SK-N-SH (cell line): ENCODE measurements at regions not wholly inside any gene's neighbourhood (a gene's known extent, or its start where the extent isn't known, plus 50 kb on each side); places are given as distances from the start of the nearest gene placed in this dataset.

Source experiments
- CTCF ChIA-PET: fragments of 300-600, 350-600 bp; formaldehyde crosslinking; extraction: SDS; loops from one replicate; lab custom pipeline; 2021; lab: Yijun Ruan, JAX
- POLR2A ChIA-PET: fragments of 350-600 bp; sonication (Branson Sonifier 250); formaldehyde crosslinking; extraction: SDS; loops from one replicate; lab custom pipeline; 2020; ENCODE audit warnings: antibody characterized with exemption, inconsistent platforms; lab: Yijun Ruan, JAX
- DNase-seq: peaks from one replicate; pipeline ENCODE4 v3.0.0; 2012
- H2AFZ ChIP-seq: fragments of 200-600 bp; sonication (generic); 2 replicates; pipeline ENCODE4 v1.8.1; 2016; ENCODE audit warnings: antibody characterized with exemption, mild to moderate bottlenecking, low read depth
- H3F3A ChIP-seq: fragments of 200-600 bp; sonication (generic); replicated peaks from 2 replicates; pipeline ENCODE3; 2016; ENCODE audit warnings: antibody characterized with exemption, mild to moderate bottlenecking; ENCODE audit not compliant: insufficient read depth
- H3K27ac ChIP-seq, 2 experiments: fragments of 200-500 bp in 1 of 2; fragments of 200-600 bp in 1 of 2; sonication (Bioruptor generic) in 1 of 2; sonication (generic), shearing (Covaris generic) in 1 of 2; 2 replicates each; pipeline versions ENCODE4 v1.5.1 to v1.6.1; 2014 to 2016; ENCODE audit warnings: low read depth in 2 of 2, inconsistent platforms in 1 of 2, low read length in 1 of 2, mild to moderate bottlenecking in 1 of 2, mixed read lengths in 1 of 2
- H3K27me3 ChIP-seq: fragments of 200-600 bp; sonication (generic), shearing (Covaris generic); 2 replicates; pipeline ENCODE4 v1.6.1; 2016; ENCODE audit warnings: mixed run types; ENCODE audit not compliant: insufficient read depth
- H3K36me3 ChIP-seq, 2 experiments: fragments of 200-500 bp in 1 of 2; fragments of 200-600 bp in 1 of 2; sonication (Bioruptor generic) in 1 of 2; sonication (generic) in 1 of 2; replicated peaks in 1 of 2; 2 replicates each; pipeline versions ENCODE3 to v1.5.1; 2014 to 2016; ENCODE audit warnings: low read length in 1 of 2, mild to moderate bottlenecking in 1 of 2; ENCODE audit not compliant: insufficient read depth in 2 of 2, control insufficient read depth in 1 of 2
- H3K4me1 ChIP-seq, 2 experiments: fragments of 200-500 bp in 1 of 2; fragments of 200-600 bp in 1 of 2; sonication (Bioruptor generic) in 1 of 2; sonication (generic), shearing (Covaris generic) in 1 of 2; 2 replicates each; pipeline versions ENCODE4 v1.5.1 to v1.6.1; 2014 to 2016; ENCODE audit warnings: low read depth in 1 of 2, low read length in 1 of 2, mixed run types in 1 of 2; ENCODE audit not compliant: insufficient read depth in 2 of 2, control insufficient read depth in 1 of 2
- H3K4me2 ChIP-seq: fragments of 200-600 bp; sonication (generic), shearing (Covaris generic); 2 replicates; pipeline ENCODE4 v1.6.1; 2017; ENCODE audit warnings: mixed run types
- H3K4me3 ChIP-seq, 2 experiments: fragments of 200-500 bp in 1 of 2; fragments of 200-600 bp in 1 of 2; sonication (Bioruptor generic) in 1 of 2; sonication (generic), shearing (Covaris generic) in 1 of 2; 2 replicates each; pipeline versions ENCODE4 v1.5.1 to v1.8.1; 2014 to 2016; ENCODE audit warnings: low read depth in 2 of 2, inconsistent platforms in 1 of 2, low read length in 1 of 2, mild to moderate bottlenecking in 1 of 2, mixed read lengths in 1 of 2, moderate library complexity in 1 of 2
- H3K79me2 ChIP-seq: fragments of 200-600 bp; sonication (generic); 2 replicates; pipeline ENCODE4 v1.8.1; 2017; ENCODE audit warnings: mild to moderate bottlenecking; ENCODE audit not compliant: insufficient read depth
- H3K9ac ChIP-seq: fragments of 200-600 bp; sonication (generic); 2 replicates; pipeline ENCODE4 v1.6.1; 2017; ENCODE audit warnings: mixed run types
- H3K9me2 ChIP-seq: fragments of 200-600 bp; sonication (generic); 2 replicates; pipeline ENCODE4 v1.6.1; 2017; ENCODE audit warnings: mixed run types
- H3K9me3 ChIP-seq: fragments of 200-600 bp; sonication (generic); 2 replicates; pipeline ENCODE4 v1.6.1; 2017; ENCODE audit warnings: mixed run types, mild to moderate bottlenecking, moderate library complexity
- H4K20me1 ChIP-seq: fragments of 200-600 bp; sonication (generic); 2 replicates; pipeline ENCODE4 v1.6.1; 2017; ENCODE audit warnings: mild to moderate bottlenecking, mixed run types; ENCODE audit not compliant: insufficient read depth
- FOSL2 ChIP-seq: IDR thresholded peaks from 2 replicates; pipeline ENCODE4 v1.4.0; 2012; ENCODE audit warnings: low read depth, mild to moderate bottlenecking, moderate library complexity, borderline replicate concordance
- FOXJ3 ChIP-seq: sonication (generic); formaldehyde crosslinking; IDR thresholded peaks from 2 replicates; pipeline ENCODE4 v1.5.1; 2020; ENCODE audit warnings: mild to moderate bottlenecking, missing genetic modification reagents
- FOXM1 ChIP-seq: IDR thresholded peaks from 2 replicates; pipeline ENCODE4 v1.4.0; 2012; ENCODE audit warnings: low read depth, mild to moderate bottlenecking
- GABPA ChIP-seq: IDR thresholded peaks from 2 replicates; pipeline ENCODE4 v1.4.0; 2012; ENCODE audit warnings: low read depth, mild to moderate bottlenecking
- GATA2 ChIP-seq: sonication (generic); formaldehyde crosslinking; IDR thresholded peaks from 2 replicates; pipeline ENCODE4 v1.5.0; 2020; ENCODE audit warnings: mild to moderate bottlenecking, missing genetic modification reagents
- JUND ChIP-seq: IDR thresholded peaks from 2 replicates; pipeline ENCODE4 v1.4.0; 2012
- MXI1 ChIP-seq: IDR thresholded peaks from 2 replicates; pipeline ENCODE4 v1.6.1; 2012; ENCODE audit warnings: mild to moderate bottlenecking, low read depth, low read length, improper control_type of control experiment
- POLR2AphosphoS5 ChIP-seq: IDR thresholded peaks from 2 replicates; pipeline ENCODE4 v1.6.1; 2012; ENCODE audit warnings: low read depth, low read length
- RCOR1 ChIP-seq: fragments of 150-350 bp; IDR thresholded peaks from 2 replicates; pipeline ENCODE4 v1.6.1; 2017; ENCODE audit warnings: antibody characterized with exemption, low read length
- RXRA ChIP-seq: IDR thresholded peaks from 2 replicates; pipeline ENCODE4 v1.4.0; 2012; ENCODE audit warnings: low read depth, mild to moderate bottlenecking, borderline replicate concordance
- SIN3A ChIP-seq: IDR thresholded peaks from 2 replicates; pipeline ENCODE4 v1.6.1; 2012; ENCODE audit warnings: low read depth, mild to moderate bottlenecking, low read length, moderate library complexity, borderline replicate concordance
- TCF12 ChIP-seq: IDR thresholded peaks from 2 replicates; pipeline ENCODE4 v1.4.0; 2012
- YY1 ChIP-seq: IDR thresholded peaks from 2 replicates; pipeline ENCODE4 v1.4.0; 2012; ENCODE audit warnings: low read depth, mild to moderate bottlenecking
- WGBS: methylation state at CpG from one replicate; pipeline ENCODE4 v1.1.6; 2017; ENCODE audit warnings: low lambda C conversion rate; 5-methylcytosine and 5-hydroxymethylcytosine counted together
- TF ChIP-seq, protein P1 (sequence below): fragments of 150-350 bp; IDR thresholded peaks from 2 replicates; pipeline ENCODE4 v1.6.1; 2016; ENCODE audit warnings: mild to moderate bottlenecking, low read depth, low read length
- TF ChIP-seq, protein P2 (sequence below): fragments of 200-600 bp; sonication (generic); IDR thresholded peaks from 2 replicates; pipeline ENCODE4 v1.6.1; 2017; ENCODE audit warnings: antibody characterized with exemption, mild to moderate bottlenecking, moderate library complexity
- TF ChIP-seq, protein P3 (sequence below): IDR thresholded peaks from 2 replicates; pipeline ENCODE4; 2012
- TF ChIP-seq, protein P4 (sequence below): IDR thresholded peaks from 2 replicates; pipeline ENCODE4 v1.6.1; 2012; ENCODE audit warnings: mild to moderate bottlenecking, low read depth, low read length, moderate library complexity

DNA sequence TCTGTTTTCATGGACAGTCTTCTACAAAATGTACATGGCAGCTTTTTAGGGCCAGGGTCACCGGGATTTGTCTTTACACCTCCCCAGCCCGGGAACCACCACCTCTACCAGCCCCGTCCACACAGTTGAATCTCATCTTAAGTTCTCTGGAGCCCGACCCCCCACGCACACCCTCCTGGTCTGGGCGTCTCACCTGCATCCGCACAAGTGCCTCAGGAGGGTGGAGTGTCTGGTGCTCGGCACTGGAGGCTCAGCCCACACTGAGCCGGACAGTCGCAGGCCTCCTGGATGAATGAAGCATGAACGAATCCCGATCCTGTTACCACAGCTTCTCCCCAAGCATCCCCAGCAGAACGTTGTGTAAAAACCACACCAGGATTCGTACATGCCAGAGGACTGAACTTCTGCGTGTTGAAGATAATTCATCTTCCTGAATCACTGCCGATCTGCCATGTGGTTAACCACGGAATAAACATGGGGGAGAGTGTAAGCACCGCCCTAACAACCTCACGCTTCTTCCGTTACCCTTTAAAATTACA lies 162.0 kb downstream of the RTP5 start:
- no peak overlapping the region for H3K4me2 ChIP-seq
- H3K36me3 ChIP-seq: no peaks in the 10 kb centered on the region
- no peaks in the 10 kb centered on the region for H3K4me1 ChIP-seq
- TF ChIP-seq FOXJ3 (CRISPR knock-in tag): no peak
- TF ChIP-seq JUND: no peak
- TF ChIP-seq YY1: no peak
- TF ChIP-seq RCOR1: no peak
- no peak for TF ChIP-seq FOXM1
- TF ChIP-seq, protein P1, sequence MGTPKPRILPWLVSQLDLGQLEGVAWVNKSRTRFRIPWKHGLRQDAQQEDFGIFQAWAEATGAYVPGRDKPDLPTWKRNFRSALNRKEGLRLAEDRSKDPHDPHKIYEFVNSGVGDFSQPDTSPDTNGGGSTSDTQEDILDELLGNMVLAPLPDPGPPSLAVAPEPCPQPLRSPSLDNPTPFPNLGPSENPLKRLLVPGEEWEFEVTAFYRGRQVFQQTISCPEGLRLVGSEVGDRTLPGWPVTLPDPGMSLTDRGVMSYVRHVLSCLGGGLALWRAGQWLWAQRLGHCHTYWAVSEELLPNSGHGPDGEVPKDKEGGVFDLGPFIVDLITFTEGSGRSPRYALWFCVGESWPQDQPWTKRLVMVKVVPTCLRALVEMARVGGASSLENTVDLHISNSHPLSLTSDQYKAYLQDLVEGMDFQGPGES: no peak
- no peak for TF ChIP-seq TCF12
- no peak for TF ChIP-seq POLR2AphosphoS5
- TF ChIP-seq, all 33 proteins: peak for 0
- ChIA-PET CTCF (interaction anchor here (0.9 kb wide), 1 partner anchor 9 kb away, joined by 3 read pairs; no protein-coding TSS in a partner anchor), POLR2A (no interaction called here)
- no peaks in the 10 kb centered on the region for H3K9me3 ChIP-seq
- no peak overlapping the region for H3K27ac ChIP-seq
- WGBS: 60% methylated on average over 20 of the region's 20 CpGs
- no peak overlapping the region for H3K9ac ChIP-seq
- H3K9me2 ChIP-seq: no peaks in the 10 kb centered on the region
- no peaks in the 10 kb centered on the region for H3F3A ChIP-seq
- no peak overlapping the region for H2AFZ ChIP-seq
- H3K27me3 ChIP-seq: peaks cover 24% of the 10 kb centered on the region
- no peak for DNase-seq
- H4K20me1 ChIP-seq: no peaks in the 10 kb centered on the region
- no peak overlapping the region for H3K4me3 ChIP-seq
- H3K79me2 ChIP-seq: no peaks in the 10 kb centered on the region

DNA sequence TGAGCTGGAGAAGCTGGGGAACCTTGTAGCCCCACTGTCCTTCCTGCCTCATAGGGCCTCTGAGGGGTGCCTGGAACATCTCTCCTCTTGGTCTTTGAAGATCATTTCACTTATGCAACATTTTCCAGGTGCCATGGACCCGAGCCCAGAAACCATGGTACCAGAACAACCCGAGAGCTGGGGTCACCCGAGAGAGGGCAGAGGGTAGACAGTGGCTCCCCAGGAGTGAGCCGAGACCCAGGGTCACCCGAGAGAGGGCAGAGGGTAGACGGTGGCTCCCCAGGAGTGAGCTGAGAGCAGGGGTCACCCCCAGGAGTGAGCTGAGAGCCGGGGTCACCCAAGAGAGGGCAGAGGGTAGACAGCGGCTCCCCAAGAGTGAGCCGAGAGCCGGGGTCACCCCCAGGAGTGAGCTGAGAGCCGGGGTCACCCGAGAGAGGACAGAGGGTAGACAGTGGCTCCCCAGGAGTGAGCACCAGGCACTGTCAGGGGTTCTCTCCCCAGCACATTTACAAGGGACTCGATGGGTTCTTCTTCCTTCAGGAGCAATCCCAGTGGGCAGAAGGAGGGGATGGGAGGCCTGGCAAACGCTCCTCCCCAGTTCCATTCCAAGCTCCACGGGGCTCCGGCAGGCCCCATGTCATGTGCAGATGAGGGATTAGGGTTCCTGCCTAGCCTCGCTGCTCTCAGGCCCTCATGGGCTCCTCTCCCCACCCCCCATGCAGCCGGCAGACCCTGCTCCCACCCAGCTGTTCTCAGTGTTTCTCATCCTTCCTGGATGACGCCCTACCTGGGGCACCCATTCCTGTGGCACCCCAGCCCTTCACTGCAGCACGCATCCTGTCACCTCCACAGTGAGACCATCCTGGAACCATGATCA lies 163.5 kb downstream of the RTP5 start:
- H2AFZ ChIP-seq: no peak overlapping the region
- no peaks in the 10 kb centered on the region for H3K4me1 ChIP-seq
- POLR2A ChIA-PET: no interaction called here
- 31% methylated on average over 14 of the region's 20 CpGs for WGBS
- no peak overlapping the region for H3K9ac ChIP-seq
- no peak overlapping the region for H3K27ac ChIP-seq
- no peak overlapping the region for H3K4me2 ChIP-seq
- H4K20me1 ChIP-seq: no peaks in the 10 kb centered on the region
- no peaks in the 10 kb centered on the region for H3K9me2 ChIP-seq
- peaks cover 23% of the 10 kb centered on the region for H3K27me3 ChIP-seq
- no peaks in the 10 kb centered on the region for H3K36me3 ChIP-seq
- CTCF ChIA-PET: no interaction called here
- no peaks in the 10 kb centered on the region for H3F3A ChIP-seq
- no peaks in the 10 kb centered on the region for H3K79me2 ChIP-seq
- DNase-seq: no peak
- no peak overlapping the region for H3K4me3 ChIP-seq
- H3K9me3 ChIP-seq: no peaks in the 10 kb centered on the region
- no peak for TF ChIP-seq RXRA
- TF ChIP-seq, protein P2, sequence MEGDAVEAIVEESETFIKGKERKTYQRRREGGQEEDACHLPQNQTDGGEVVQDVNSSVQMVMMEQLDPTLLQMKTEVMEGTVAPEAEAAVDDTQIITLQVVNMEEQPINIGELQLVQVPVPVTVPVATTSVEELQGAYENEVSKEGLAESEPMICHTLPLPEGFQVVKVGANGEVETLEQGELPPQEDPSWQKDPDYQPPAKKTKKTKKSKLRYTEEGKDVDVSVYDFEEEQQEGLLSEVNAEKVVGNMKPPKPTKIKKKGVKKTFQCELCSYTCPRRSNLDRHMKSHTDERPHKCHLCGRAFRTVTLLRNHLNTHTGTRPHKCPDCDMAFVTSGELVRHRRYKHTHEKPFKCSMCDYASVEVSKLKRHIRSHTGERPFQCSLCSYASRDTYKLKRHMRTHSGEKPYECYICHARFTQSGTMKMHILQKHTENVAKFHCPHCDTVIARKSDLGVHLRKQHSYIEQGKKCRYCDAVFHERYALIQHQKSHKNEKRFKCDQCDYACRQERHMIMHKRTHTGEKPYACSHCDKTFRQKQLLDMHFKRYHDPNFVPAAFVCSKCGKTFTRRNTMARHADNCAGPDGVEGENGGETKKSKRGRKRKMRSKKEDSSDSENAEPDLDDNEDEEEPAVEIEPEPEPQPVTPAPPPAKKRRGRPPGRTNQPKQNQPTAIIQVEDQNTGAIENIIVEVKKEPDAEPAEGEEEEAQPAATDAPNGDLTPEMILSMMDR: no peak
- TF ChIP-seq, protein P3, sequence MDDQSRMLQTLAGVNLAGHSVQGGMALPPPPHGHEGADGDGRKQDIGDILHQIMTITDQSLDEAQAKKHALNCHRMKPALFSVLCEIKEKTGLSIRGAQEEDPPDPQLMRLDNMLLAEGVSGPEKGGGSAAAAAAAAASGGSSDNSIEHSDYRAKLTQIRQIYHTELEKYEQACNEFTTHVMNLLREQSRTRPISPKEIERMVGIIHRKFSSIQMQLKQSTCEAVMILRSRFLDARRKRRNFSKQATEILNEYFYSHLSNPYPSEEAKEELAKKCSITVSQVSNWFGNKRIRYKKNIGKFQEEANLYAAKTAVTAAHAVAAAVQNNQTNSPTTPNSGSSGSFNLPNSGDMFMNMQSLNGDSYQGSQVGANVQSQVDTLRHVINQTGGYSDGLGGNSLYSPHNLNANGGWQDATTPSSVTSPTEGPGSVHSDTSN: no peak
- no peak for TF ChIP-seq TCF12
- no peak for TF ChIP-seq FOXM1
- TF ChIP-seq, protein P1: no peak
- TF ChIP-seq FOSL2: no peak
- no peak for TF ChIP-seq SIN3A
- TF ChIP-seq FOXJ3 (CRISPR knock-in tag): no peak
- TF ChIP-seq GABPA: no peak
- TF ChIP-seq, protein P4, sequence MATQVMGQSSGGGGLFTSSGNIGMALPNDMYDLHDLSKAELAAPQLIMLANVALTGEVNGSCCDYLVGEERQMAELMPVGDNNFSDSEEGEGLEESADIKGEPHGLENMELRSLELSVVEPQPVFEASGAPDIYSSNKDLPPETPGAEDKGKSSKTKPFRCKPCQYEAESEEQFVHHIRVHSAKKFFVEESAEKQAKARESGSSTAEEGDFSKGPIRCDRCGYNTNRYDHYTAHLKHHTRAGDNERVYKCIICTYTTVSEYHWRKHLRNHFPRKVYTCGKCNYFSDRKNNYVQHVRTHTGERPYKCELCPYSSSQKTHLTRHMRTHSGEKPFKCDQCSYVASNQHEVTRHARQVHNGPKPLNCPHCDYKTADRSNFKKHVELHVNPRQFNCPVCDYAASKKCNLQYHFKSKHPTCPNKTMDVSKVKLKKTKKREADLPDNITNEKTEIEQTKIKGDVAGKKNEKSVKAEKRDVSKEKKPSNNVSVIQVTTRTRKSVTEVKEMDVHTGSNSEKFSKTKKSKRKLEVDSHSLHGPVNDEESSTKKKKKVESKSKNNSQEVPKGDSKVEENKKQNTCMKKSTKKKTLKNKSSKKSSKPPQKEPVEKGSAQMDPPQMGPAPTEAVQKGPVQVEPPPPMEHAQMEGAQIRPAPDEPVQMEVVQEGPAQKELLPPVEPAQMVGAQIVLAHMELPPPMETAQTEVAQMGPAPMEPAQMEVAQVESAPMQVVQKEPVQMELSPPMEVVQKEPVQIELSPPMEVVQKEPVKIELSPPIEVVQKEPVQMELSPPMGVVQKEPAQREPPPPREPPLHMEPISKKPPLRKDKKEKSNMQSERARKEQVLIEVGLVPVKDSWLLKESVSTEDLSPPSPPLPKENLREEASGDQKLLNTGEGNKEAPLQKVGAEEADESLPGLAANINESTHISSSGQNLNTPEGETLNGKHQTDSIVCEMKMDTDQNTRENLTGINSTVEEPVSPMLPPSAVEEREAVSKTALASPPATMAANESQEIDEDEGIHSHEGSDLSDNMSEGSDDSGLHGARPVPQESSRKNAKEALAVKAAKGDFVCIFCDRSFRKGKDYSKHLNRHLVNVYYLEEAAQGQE: no peak
- no peak for TF ChIP-seq GATA2 (CRISPR knock-in tag)
- no peak for TF ChIP-seq MXI1
